ENCODE measurements at regions not wholly inside any gene's neighbourhood (a gene's known extent, or its start where the extent isn't known, plus 50 kb on each side); places are given as distances from the start of the nearest gene placed in this dataset.

- H3K27me3 ChIP-seq (ENCODE audit: control insufficient read depth in 2 of 2, insufficient read depth in 1 of 2, low read length in 1 of 2), result peaks cover 4 to 25% of the 10 kb centered on the region in 2 donors
- H3K9me3 ChIP-seq (ENCODE audit: control insufficient read depth in 2 of 2, insufficient read depth in 1 of 2, low read length in 1 of 2), result no peaks in the 10 kb centered on the region
- H3K36me3 ChIP-seq (ENCODE audit: control insufficient read depth in 2 of 2, insufficient read depth in 2 of 2, low read length in 1 of 2), result no peaks in the 10 kb centered on the region
- H3K27ac ChIP-seq (ENCODE audit: low read depth in 1 of 2, low read length in 1 of 2), result no peak overlapping the region
- H3K4me3 ChIP-seq (ENCODE audit: low read length in 2 of 2), result no peak overlapping the region
- DNase-seq (ENCODE audit: low read depth in 6 of 9, low spot score in 9 of 9), result no peak
- H3K4me1 ChIP-seq (ENCODE audit: control insufficient read depth in 2 of 2, insufficient read depth in 2 of 2, low read length in 2 of 2), result no peaks in the 10 kb centered on the region
- WGBS, result 73% methylated on average over 8 of the region's 8 CpGs
These were observed 55.8 kb upstream of the OR6J1 start for GRCh38 chr14:22699801-22700564.

- H3K4me1 ChIP-seq (ENCODE audit: control insufficient read depth in 2 of 2, insufficient read depth in 2 of 2, low read length in 2 of 2), result peaks cover 0 to 3% of the 10 kb centered on the region in 2 donors
- no peak for DNase-seq (ENCODE audit: low read depth in 6 of 9, low spot score in 9 of 9)
- no peaks in the 10 kb centered on the region for H3K36me3 ChIP-seq (ENCODE audit: control insufficient read depth in 2 of 2, insufficient read depth in 2 of 2, low read length in 1 of 2)
- H3K27me3 ChIP-seq (ENCODE audit: control insufficient read depth in 2 of 2, insufficient read depth in 1 of 2, low read length in 1 of 2), result peaks cover 18 to 23% of the 10 kb centered on the region in 2 donors
- no peak overlapping the region for H3K27ac ChIP-seq (ENCODE audit: low read depth in 1 of 2, low read length in 1 of 2)
- H3K4me3 ChIP-seq (ENCODE audit: low read length in 2 of 2), result no peak overlapping the region
- no peaks in the 10 kb centered on the region for H3K9me3 ChIP-seq (ENCODE audit: control insufficient read depth in 2 of 2, insufficient read depth in 1 of 2, low read length in 1 of 2)
- WGBS, result 77% methylated on average over 9 of the region's 9 CpGs
These were observed 52.9 kb upstream of the OXA1L start for GRCh38 chr14:22713631-22713950.

GRCh38 chr14:22715186-22715812 is 51.2 kb upstream of the OXA1L start:
- Histone ChIP-seq H3K27me3 (ENCODE audit: control insufficient read depth in 2 of 2, insufficient read depth in 1 of 2, low read length in 1 of 2) (peaks cover 11 to 20% of the 10 kb centered on the region in 2 donors), H3K4me3 (ENCODE audit: low read length in 2 of 2) (no peak overlapping the region), H3K36me3 (ENCODE audit: control insufficient read depth in 2 of 2, insufficient read depth in 2 of 2, low read length in 1 of 2) (no peaks in the 10 kb centered on the region), H3K4me1 (ENCODE audit: control insufficient read depth in 2 of 2, insufficient read depth in 2 of 2, low read length in 2 of 2) (peaks cover 0 to 3% of the 10 kb centered on the region in 2 donors), H3K9me3 (ENCODE audit: control insufficient read depth in 2 of 2, insufficient read depth in 1 of 2, low read length in 1 of 2) (no peaks in the 10 kb centered on the region), H3K27ac (ENCODE audit: low read depth in 1 of 2, low read length in 1 of 2) (no peak overlapping the region)
- WGBS, result 92% methylated on average over 8 of the region's 8 CpGs
- peak in 1 of 9 donors; percentile 3 for DNase-seq (ENCODE audit: low read depth in 6 of 9, low spot score in 9 of 9)

- no peaks in the 10 kb centered on the region for H3K9me3 ChIP-seq (ENCODE audit: control insufficient read depth in 2 of 2, insufficient read depth in 1 of 2, low read length in 1 of 2)
- DNase-seq (ENCODE audit: low read depth in 6 of 9, low spot score in 9 of 9), result no peak
- 92% methylated on average over 1 of the region's 1 CpG for WGBS
These were observed 50.6 kb upstream of the OXA1L start for GRCh38 chr14:22715890-22716289.

More at GRCh38 chr14:22715890-22716289, 50.6 kb upstream of the OXA1L start:
- H3K36me3 ChIP-seq (ENCODE audit: control insufficient read depth in 2 of 2, insufficient read depth in 2 of 2, low read length in 1 of 2), result no peaks in the 10 kb centered on the region
- H3K27ac ChIP-seq (ENCODE audit: low read depth in 1 of 2, low read length in 1 of 2), result no peak overlapping the region
- H3K4me1 ChIP-seq (ENCODE audit: control insufficient read depth in 2 of 2, insufficient read depth in 2 of 2, low read length in 2 of 2), result peaks cover 0 to 3% of the 10 kb centered on the region in 2 donors
- H3K4me3 ChIP-seq (ENCODE audit: low read length in 2 of 2), result no peak overlapping the region
- H3K27me3 ChIP-seq (ENCODE audit: control insufficient read depth in 2 of 2, insufficient read depth in 1 of 2, low read length in 1 of 2), result peaks cover 11 to 19% of the 10 kb centered on the region in 2 donors
